VCaP (cell line): ENCODE measurements at regions not wholly inside any gene's neighbourhood (a gene's known extent, or its start where the extent isn't known, plus 50 kb on each side); places are given as distances from the start of the nearest gene placed in this dataset.

Experiments used
- H3K27ac ChIP-seq: fragments of 450-650 bp; 2 replicates; pipeline ENCODE4 v1.5.1; 2017
- CTCF ChIP-seq: fragments of 450-650 bp; conservative IDR thresholded peaks from 2 replicates; pipeline ENCODE4 v1.5.1; 2017; ENCODE audit warnings: mild to moderate bottlenecking, moderate library complexity

GRCh38 chr12:13630354-13630753 lies 351.0 kb downstream of the GRIN2B start:
- H3K27ac ChIP-seq = no peak overlapping the region
- TF ChIP-seq CTCF = no peak

- TF ChIP-seq CTCF = no peak
- no peak overlapping the region for H3K27ac ChIP-seq
Measured at GRCh38 chr12:13628067-13628466, 353.3 kb downstream of the GRIN2B start.

GRCh38 chr12:13627536-13627935 lies 353.9 kb downstream of the GRIN2B start:
- TF ChIP-seq CTCF = no peak
- H3K27ac ChIP-seq = no peak overlapping the region

GRCh38 chr12:13613297-13613696 lies 368.1 kb downstream of the GRIN2B start:
- H3K27ac ChIP-seq = no peak overlapping the region
- no peak for TF ChIP-seq CTCF

- no peak for TF ChIP-seq CTCF
- H3K27ac ChIP-seq = no peak overlapping the region; the same call in 1 of the 2 replicates
Measured at GRCh38 chr12:13609894-13610679, 371.3 kb downstream of the GRIN2B start.

- H3K27ac ChIP-seq = no peak overlapping the region
- no peak for TF ChIP-seq CTCF
Measured at GRCh38 chr12:13606290-13606689, 375.1 kb downstream of the GRIN2B start.

GRCh38 chr12:13603953-13604352 lies 377.4 kb downstream of the GRIN2B start:
- TF ChIP-seq CTCF = no peak
- H3K27ac ChIP-seq = no peak overlapping the region
